ENCODE measurements at regions not wholly inside any gene's neighbourhood (a gene's known extent, or its start where the extent isn't known, plus 50 kb on each side); places are given as distances from the start of the nearest gene placed in this dataset.

DNA sequence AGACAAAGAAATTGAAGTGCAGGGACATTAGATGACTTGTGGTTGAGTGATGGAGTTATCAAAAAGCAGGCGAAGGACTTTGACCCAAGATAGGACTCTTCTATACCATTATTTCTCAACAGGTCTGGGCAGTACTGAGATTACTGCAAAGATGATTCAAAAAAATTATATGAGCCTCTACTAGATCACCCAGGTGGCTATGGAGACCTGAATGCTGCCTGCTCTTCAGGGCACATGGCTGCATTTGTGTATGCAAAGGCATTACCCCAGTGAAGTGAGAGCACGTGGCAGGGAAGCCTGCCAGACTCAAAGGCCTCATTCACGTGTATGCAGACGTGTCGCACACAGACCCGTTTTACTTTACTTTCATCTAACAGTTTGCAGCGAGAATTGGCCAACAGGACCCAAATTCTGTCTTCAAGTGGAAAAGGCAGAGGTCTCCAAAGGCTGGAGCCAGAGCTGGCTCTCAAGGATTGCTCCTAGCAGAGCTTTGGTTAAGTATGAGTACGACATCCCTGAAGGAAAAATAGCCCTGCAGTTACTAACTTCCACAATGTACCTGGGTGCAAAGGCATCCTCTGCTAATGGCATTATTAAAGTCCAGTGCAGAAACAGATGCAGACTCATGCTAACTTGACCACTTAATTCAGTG, 113.8 kb upstream of the ARMC2 start:
- DNase-seq = peak; percentile 13

GRCh38 chr6:108735310-108736001, 112.8 kb upstream of the ARMC2 start:
- DNase-seq = no peak

- no peak for DNase-seq
Measured at GRCh38 chr6:108736002-108736361, 112.2 kb upstream of the ARMC2 start.

GRCh38 chr6:108736832-108737231, 111.4 kb upstream of the ARMC2 start:
- DNase-seq = no peak

DNA sequence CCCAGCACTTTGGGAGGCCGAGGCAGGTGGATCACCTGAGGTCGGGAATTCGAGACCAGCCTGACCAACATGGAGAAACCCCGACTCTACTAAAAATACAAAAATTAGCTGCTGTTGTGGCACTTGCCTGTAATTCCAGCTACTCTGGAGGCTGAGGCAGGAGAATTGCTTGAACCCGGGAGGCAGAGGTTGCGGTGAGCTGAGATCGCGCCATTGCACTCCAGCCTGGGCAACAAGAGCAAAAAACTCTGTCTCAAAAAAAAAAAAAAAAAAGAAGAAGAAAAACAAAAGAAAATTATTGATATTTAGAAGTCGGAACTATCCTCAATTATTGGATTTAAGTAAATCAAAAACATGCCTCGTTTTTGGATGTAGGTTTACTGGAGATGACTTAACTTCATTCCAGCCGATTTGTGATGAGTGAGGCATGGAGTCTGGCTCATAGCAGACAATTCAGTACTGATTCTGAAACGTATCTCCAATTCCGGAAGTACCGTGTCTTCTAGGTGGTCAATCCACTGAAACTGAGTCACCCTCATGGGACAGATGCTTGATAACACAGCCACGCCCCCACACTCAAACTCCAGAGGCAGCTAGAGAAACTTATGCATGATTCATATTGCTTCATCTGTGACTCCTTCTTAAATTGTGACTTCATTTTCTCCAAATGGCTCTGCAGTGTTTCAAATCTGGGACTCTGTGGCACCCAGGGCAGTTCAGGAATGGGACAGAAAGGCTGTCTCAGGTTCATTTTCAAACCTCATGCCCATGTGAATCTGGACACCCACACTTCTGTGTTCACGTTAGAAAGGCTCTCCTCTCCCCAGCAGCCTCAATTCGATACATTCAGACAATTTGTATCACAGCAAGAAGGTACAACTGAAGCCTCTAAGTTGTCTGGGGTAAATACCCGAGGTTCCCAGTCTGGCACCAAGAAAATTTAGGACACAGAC, 110.4 kb upstream of the ARMC2 start:
- DNase-seq = no peak

GRCh38 chr6:108738684-108739416, 109.4 kb upstream of the ARMC2 start:
- DNase-seq = no peak

GRCh38 chr6:108739496-108740330, 108.5 kb upstream of the ARMC2 start:
- no peak for DNase-seq

- no peak for DNase-seq
Measured at GRCh38 chr6:108741331-108741989, 106.8 kb upstream of the ARMC2 start.

- no peak for DNase-seq
Measured at GRCh38 chr6:108742041-108742440, 106.2 kb upstream of the ARMC2 start.

- DNase-seq = no peak
Measured at GRCh38 chr6:108744244-108744972, 103.8 kb upstream of the ARMC2 start.

DNA sequence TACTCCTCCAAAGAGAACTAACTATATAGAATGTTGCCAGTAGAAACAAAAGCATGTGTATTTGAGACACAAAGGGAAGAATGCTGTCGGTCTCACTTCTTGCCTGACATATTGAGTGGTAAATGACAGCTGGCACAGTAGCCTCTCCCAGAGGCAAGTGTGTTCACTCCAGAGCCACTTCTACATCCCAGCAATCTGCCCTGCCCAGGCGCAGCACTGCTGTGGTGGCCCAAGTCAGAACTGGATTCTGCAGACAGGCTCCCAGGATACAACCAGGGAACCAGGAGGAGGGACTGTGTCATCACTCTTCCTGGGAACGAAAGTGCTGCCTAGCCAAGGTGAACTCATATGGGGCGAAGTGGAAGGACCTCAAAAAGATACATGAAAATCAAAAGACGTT, 103.2 kb upstream of the ARMC2 start:
- DNase-seq = no peak

DNA sequence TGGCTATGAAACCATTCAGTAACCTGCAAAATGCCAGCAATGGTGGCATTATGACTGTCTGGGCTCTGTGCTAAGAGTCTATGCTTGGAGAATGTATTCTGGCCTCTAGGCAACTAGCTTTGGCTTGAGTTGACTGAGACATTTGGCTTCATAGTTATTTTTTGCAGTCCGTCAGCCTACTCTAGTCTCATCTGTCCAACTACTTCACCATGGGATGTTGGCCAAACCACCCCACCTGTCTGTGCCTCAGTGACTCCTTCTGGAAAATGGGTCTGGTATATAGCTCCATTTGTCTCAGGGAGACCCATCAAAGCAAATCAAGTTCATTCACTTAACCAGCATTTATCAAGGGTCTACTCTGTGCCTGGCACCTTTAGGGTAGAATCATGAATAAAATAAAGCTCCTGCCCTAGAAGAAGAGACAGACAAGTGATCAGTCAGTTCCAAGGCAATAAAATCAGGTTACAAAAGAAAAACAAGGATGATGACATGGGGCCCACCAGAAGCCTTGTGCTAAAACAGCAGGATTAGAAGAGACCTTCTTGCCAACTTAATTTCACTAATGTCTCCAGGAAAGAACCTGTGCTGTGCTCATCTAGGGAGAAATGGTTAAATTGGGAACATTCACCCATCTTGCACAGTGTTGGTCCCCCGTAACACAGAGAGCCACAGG, 102.4 kb upstream of the ARMC2 start:
- DNase-seq = no peak

DNA sequence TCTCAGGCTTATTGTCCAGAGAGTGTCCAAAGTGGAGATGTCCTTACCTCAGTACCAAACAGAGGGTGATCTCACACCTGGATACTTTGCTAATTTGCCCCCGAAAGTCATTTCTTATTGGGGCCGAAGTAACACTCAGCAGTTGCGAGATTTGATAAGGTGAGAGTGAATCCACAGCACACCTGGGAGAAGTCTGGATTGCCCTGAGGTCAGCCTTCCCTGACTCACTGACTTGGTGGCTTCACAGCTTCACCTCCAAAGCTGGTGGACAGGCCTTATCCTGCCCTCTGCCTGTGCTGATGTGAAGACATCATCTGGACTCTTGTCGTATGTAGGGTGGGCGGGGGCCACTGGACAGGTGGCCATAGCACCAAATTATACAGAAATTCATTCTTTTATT, 101.9 kb upstream of the ARMC2 start:
- DNase-seq = no peak

DNA sequence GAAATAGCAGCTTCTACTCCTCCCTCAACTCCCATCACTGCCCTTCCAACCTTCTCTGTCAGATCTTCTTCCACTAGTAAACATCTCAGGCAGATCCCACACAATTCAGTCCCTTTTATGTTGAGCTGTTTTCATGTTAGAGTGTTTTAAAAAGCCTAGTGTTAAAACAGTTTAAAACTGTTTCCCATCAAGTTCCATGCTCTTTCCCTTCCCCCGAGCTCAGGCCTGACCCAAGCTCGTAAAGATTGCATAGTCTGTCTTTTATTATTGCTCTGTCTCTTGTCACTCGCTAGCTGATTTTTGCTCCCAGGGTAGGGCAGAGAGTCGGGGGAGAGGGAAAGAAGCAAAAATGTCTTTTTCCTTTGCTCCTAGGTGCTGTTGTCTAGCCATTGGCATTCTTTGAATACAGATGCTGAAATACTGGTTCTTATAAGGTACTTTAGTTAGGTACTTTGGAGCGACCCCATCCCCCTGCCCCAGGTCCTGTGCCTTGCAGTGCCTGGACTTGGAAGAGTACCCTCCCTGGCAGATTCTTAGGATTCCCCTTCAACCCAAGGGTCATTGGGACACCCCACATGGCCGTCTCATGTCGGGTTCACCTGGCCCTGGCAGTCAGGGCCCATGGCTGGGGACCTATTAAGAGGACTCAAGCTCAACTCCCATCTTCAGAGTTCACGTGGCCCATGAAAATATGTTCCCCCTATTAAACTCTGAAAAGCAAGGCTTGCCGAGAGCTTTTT, 101.2 kb upstream of the ARMC2 start:
- no peak for DNase-seq

- no peak for DNase-seq
Measured at GRCh38 chr6:108748055-108748454, 100.2 kb upstream of the ARMC2 start.

DNA sequence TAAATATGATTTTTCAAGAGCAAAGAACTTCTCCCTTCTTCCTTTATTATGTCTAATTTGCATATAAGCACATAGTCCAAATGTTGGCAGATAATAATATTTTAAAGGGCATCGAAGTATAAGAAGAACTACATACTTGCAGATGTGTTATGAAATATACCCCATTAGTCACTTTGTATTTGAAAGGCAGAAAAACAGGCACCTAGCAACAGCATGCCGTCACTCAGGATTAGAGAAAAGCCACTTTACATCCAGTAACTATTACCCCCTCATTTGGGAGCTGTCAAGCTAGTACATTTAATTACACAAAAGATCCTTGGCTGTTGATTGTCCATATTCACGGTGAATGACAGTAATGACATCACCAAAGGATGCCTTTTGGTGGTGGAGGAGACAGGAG, 99.3 kb upstream of the ARMC2 start:
- DNase-seq = no peak

DNA sequence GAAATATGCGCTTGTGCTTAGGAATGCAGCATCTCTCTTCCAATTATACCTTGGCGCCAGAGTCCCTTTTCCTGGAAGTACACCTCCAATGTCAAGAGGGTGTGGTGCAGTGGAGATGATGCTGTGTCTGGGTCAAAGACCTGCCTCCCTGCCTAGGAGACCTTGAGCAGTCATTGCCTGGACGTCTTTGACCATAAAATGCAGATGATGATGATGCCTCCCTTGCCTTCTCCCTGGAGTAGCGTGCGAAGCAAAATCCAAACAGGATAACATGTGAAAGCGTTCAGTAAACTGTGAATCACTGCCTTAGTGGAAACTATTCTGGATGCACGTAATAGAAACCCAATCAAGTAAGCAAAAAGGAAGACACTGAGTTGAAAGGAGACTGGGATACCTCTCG, 97.4 kb upstream of the ARMC2 start:
- DNase-seq = no peak

DNA sequence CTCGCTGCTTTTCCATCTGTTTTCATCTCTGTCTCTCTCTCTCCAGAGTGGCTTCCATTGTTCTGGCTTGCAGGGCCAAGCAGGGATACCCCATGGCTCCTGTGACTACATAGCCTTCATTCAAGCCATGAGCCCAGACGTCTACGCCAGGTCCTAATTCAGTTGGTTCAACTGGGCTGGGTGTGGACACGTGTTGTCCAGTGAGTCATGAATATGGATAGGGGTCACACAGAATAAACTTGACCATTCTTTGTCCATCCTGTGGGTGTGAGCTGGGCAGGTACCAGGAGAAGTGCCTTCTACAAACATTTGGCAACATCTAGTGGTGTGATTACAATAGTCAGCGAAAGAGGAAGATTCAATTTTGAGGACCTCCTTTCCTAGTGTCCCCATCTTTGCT, 96.9 kb upstream of the ARMC2 start:
- no peak for DNase-seq
